T47D (cell line): ENCODE measurements at regions not wholly inside any gene's neighbourhood (a gene's known extent, or its start where the extent isn't known, plus 50 kb on each side); places are given as distances from the start of the nearest gene placed in this dataset.

ENCODE experiments used
- DNase-seq, 2 experiments: peaks; one replicate each; pipeline versions ENCODE4 v3.0.0 to v3.0.0-alpha.2; 2011 to 2012; ENCODE audit warnings: low read depth in 1 of 2, low spot score in 1 of 2
- JUND ChIP-seq: IDR thresholded peaks from 2 replicates; pipeline ENCODE4 v1.6.1; 2012; ENCODE audit warnings: low read depth
- in situ Hi-C: cut with HindIII; loops from 2 replicates; pipeline ENCODE4 v1.10.0; 2016; ENCODE audit warnings: low sequenced_read_pairs, low pct_unique_long_range_greater_than_20kb

DNA sequence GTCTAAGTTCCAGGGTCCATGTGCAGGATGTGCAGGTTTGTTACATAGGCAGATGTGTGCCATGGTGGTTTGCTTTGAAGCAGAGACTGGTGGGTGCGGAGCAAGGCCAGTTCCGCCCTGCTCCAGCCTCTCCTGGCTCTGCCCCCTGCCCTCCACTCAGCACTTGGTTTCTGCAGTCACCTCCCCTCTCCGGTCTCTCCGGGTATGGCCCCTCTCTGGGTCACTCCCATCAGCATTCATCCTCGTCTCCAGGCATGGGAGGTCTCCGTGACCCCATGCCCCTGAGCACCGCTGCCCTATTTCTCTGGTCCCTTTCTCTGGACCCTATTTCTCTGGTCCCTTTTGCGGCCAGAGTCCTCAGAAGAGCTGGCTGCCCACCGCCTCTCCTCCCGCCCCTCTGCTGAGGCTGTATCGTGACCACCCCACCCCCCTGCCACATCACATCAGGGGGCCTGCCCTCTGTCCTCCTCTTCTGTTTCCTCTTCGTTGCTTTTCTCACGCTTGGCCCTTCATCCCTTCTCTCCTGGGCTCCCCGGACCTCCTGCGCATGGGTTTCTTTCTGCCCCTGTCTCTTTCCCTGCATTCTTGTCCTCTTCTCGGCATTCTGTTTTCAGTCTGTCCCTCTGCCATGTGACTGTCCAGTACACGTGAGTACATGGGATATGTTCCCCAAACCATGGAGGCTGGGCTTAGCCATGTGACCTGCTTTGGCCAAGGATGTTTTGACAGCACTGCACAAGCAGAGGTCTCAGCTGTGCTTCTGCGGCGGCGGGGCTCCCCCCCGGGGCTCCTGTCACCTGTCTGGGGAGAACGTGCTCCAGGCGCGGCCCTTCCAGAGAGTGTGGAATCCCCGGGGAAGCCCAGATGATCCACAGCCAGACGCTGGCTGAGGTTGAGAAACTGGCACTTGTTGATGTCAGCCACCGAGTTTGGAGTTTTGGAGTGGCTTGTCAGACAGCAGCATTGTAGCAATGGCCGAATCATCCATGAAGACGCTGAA lies 54.4 kb upstream of the C1orf174 start:
- TF ChIP-seq JUND, result no peak
- no peak for DNase-seq
- in situ Hi-C loops, result no loop called here

DNA sequence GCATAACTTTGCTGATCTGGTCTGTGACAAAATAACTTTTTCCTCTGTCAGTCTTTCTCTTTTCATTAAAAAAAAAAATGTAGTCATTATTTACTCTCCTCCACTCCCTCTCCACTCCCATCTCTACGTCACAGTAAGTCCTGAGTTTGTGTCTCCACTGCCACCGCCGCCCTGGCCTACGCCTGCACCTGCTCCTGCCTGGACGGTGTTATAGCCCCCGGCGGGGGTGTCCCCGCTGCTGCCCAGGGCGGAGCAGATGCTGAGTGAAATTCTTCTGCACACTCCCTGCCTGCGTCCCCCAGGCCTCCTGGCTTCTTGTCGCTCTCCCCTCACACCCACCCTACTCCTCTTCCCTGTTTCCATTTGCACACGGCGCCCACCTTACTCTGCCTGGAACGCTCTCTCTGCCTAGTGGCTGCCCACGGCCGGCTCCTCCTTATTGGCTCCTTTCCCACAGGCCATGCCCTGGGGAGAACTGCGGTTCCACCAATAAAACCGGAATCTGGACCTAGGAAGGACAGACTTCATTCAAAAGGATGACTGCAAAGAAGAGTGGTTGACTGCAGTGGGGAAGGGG lies 55.2 kb upstream of the C1orf174 start:
- in situ Hi-C loops, result no loop called here
- DNase-seq, result no peak

DNA sequence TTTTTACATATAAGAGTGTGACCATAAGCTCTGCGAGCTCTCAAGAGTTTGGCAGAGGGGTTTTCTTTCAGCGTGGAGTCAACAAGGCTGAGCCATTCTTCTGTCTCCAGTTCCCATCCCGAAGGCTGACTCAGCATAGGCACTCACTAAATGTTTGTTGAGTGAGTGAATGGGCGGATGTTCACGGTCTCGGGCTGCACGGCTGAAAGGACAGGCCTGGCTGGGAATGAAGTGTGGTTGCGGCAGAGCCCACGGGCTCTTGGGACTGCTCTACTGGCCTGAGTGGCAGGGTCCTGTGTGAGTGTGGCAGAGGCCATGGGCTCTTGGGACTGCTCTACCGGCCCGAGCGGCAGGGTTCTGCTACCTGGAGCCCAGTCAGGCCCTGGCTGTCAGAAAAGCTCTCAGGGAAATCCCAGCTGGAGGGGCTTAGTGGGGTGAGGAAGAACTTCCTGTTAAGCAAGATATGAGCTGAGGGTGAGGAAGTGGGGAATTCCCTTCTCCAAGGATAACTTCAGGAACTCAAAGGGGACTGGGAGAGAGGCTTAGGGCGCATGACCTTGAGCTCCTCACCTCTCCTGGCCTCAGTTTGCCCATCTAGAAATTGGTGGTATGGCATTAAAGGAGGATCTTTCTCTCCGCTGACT lies 56.6 kb upstream of the C1orf174 start:
- in situ Hi-C loops, result no loop called here
- DNase-seq, result no peak
- TF ChIP-seq JUND, result no peak

More for the DNA sequence above, 55.2 kb upstream of the C1orf174 start:
- TF ChIP-seq JUND, result no peak

DNA sequence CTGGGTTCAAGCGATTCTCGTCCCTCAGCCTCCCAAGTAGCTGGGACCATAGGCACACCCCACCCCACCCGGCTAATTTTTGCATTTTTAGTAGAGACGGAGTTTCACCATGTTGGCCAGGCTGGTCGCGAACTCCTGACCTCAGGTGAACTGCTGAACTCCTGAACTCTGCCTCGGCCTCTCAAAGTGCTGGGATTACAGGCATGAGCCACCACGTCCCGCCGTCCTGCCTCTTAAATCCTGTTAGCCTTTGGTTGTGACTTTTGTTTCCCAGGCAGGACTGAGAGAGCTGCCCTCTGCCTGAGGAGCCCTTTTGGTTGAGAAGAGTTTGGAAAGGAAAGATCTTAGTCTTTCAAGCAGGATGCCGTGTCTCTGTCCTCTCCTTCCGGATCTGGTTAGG lies 59.3 kb upstream of the C1orf174 start:
- DNase-seq, result no peak
- no peak for TF ChIP-seq JUND
- in situ Hi-C loops, result no loop called here

DNA sequence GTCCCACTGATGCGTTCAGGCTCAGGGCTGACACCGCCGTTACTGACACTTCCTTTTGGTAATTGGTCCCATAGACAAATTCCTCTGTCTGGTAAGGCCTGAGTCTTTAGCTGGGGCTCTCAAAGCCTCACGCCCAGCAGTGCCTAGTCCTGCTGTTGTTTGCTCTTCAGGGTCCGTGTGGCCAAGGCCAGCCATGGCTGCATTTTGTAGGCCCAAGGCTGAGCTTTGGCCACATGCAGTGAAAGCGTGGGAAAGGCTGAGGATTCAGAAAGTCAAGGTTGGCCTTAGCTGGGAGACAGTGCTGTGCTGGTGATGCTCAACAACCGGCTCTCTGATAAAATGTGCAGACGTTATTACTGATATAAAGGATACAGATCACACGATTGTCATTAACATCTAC lies 63.5 kb upstream of the C1orf174 start:
- no peak for TF ChIP-seq JUND
- in situ Hi-C loops, result no loop called here
- DNase-seq, result no peak

DNA sequence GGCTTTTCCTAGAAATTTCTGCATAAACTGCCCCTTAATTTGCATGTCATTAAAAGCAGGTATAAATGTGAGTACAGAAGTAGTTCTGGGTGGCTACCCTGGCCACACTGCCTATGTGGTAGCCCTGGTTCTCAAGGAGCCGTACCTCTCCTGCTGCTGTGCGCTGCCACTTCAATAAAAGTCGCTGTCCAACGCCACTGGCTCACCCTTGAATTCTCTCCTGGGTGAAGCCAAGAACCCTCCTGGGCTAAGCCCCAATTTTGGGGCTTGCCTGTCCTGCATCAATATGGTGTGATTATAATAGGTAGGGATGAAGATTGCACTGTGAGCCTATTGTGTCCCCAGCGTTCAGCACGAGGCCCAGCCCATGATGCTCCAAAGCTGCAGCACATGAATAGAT lies 65.6 kb upstream of the C1orf174 start:
- DNase-seq, result no peak
- in situ Hi-C loops, result no loop called here
- TF ChIP-seq JUND, result no peak

DNA sequence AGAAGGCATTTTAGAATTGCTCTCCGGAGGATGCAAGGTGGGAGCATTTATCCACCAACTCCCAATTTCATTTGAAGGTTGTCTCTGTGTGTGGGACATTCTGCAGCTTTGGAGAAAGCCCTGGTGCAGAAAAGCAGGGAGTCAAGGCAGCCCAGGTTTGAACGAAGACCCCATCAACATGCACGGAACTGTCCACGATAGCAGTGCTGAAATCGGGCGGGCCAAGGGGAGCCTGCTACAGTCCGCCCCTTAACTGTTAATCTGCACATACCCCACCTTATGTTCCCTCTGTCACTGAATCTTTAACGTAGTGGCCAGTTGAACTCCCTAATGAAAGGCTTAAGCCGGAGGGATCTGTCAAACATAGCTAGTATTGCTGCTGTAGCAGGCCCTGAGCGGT lies 68.8 kb upstream of the C1orf174 start:
- TF ChIP-seq JUND, result no peak
- no peak for DNase-seq
- in situ Hi-C loops, result no loop called here

DNA sequence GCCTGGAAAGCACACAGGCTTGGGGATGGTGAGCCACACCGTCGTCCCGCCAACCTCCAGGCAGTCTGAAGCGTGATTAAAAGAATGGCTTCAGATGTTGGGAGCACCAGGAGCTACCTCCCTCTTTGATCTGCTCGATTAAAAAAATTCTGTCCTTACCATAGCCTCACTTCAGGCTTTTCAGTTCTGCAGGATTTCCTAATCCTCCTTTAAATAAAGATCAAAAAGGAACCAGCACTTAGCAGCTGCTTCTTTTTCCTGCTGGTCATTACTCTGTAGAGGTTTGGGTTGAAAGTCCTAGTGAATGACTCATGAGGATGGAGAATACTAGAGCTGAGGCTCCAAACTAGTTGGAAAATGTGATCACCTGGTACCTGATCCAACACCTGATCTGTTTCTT lies 71.9 kb upstream of the C1orf174 start:
- TF ChIP-seq JUND, result no peak

DNA sequence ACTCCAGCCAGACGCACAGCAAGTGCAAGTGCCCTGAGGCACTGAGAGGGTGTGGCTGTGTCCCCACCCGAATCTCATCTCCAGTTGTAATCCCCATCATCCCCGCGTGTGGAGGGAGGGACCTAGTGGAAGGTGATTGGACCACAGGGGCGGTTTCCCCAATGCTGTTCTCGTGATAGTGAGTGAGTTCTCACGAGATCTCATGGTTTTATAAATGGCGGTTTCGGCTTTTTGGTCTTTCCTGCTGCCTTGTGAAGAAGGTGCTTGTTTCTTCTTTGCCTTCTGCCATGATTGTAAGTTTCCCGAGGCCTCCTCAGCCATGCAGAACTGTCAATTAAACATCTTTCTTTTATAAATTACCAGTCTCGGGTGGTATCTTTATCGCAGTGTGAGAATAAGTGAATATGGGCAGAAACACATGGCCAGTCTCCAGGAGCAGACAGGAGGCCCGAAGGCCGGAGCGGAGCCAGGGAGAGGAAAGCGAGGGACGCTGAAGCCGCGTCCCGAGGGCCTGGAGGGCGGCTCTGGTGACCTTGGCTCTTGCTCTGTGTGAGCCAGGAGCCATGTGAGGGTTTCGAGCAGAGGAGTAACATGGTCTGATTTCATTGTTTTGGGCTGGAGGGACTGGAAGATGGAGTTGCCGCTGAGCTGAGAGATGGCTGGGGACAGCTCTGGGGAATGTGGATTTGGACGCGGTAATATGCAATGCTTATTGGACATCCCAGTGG lies 76.0 kb upstream of the C1orf174 start:
- peak in 1 of 2 experiments; percentile 9 for DNase-seq
- TF ChIP-seq JUND, result no peak
- in situ Hi-C loops, result no loop called here

More for the DNA sequence above, 71.9 kb upstream of the C1orf174 start:
- DNase-seq, result no peak
- in situ Hi-C loops, result no loop called here

DNA sequence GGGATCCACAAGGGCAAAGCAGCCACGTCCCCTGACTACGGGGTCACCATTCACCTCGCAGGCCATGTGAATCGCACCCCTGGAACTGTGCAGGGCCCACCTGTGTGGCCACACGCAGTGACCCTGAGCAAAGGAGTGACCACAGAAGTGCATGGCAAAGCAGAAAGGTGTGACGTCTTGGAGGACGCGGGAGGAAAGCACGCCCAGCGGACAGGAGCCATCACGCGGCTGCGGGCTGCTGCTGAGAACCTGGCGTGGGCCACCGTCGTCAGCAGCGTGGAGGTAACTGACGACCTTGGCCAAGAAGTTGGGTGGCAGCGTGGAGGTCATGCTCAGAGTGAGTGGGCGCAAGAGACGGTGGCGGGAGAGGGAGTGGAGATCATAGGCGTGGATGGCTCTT lies 76.7 kb upstream of the C1orf174 start:
- TF ChIP-seq JUND, result no peak
- DNase-seq, result no peak
- in situ Hi-C loops, result no loop called here

DNA sequence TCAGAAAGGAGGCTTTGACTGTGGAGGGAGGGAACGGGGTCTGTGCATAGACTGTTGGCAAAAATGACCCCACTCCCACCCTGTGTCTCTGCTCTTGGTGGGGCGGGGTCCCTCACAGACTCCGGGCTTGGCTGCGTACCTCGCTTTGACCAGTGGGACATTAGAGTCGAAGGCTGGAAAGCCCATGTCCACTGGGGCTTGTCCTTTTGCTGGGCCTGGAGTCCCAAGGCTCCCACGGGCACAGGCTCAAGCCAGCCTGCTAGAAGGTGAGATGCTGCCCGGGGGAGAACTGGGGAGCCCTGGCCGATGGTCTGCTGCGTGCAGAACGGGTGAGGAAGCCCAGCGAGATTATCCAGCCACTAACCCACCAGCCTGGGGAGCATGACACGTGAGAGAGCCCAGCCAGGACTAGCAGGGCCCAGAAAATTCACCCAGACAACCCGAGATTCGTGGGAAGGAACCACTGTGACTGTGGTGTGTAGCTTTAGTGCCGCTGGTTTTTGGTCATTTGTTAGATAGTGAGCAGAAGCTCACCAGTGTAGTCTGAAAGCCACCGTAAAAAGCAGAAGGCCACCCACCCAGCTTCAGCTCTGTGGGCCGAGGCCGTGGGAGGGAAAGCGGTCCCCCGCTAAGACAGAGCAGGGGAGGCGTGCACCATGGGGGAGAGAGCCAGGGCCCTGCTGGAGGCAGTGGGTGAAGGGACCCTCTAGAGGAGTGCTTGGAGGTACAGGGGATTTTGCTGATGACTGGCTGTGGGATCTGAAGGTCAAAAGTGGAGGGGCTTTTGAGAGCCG lies 78.3 kb upstream of the C1orf174 start:
- no peak for DNase-seq
- in situ Hi-C loops, result no loop called here
- TF ChIP-seq JUND, result no peak

DNA sequence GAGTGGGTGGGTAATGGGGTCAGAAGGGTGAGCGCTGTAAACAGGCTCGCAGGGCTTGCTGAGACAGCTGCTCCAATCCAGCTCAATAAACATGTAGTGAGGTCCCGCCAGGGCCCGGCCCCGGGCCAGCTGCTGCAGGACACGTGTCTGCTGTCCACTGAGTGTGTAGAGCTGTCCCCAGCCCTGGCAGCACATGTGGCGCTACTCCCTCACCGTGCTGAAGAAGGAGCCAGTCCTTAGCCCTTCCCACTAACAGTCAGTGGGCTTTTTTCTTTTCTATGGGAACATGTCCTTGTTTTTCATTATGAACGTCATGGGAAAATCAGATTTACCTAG lies 78.9 kb upstream of the C1orf174 start:
- DNase-seq, result no peak
- TF ChIP-seq JUND, result no peak
- in situ Hi-C loops, result no loop called here
